ENCODE measurements at regions not wholly inside any gene's neighbourhood (a gene's known extent, or its start where the extent isn't known, plus 50 kb on each side); places are given as distances from the start of the nearest gene placed in this dataset.

DNA sequence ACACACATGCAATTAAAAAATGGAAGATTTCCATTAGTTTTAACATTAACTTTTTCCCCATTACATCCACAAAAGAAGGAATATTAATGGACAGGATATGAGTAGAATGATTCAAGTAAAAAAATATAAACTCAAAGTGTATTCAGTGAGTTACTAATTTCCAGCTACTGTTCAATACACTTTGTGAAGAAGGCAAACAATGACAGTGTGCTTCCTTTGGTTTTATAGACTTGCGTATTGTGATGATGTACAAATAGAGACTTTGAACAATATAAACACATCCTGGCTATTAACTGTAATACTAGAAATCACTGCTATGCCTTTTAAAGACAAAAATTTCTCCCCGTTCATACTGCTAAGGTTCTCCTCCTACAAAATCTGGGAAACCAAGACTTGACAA lies 171.4 kb downstream of the ASB9 start:
- Histone ChIP-seq H3K9me3 (ENCODE audit: low read length) (no peaks in the 10 kb centered on the region), H3K79me2 (ENCODE audit: insufficient read depth, low read length) (no peaks in the 10 kb centered on the region), H2AFZ (ENCODE audit: low read length) (no peak overlapping the region), H3K4me1 (ENCODE audit: insufficient read depth, low read length) (no peaks in the 10 kb centered on the region), H4K20me1 (ENCODE audit: insufficient read depth, low read length) (no peaks in the 10 kb centered on the region), H3K27ac (ENCODE audit: extremely low read length, insufficient read depth, low read length) (no peak overlapping the region), H3K4me3 (replicated peaks in 1 of 3; ENCODE audit: insufficient read depth in 1 of 3, low read depth in 2 of 3, low read length in 3 of 3) (no peak overlapping the region), H3K27me3 (ENCODE audit: control insufficient read depth in 1 of 2, insufficient read depth in 2 of 2, low read length in 2 of 2) (no peaks in the 10 kb centered on the region), H3K4me2 (ENCODE audit: low read depth, low read length) (no peak overlapping the region), H3K36me3 (replicated peaks in 1 of 2; ENCODE audit: control insufficient read depth in 1 of 2, insufficient read depth in 2 of 2, low read length in 2 of 2) (no peaks in the 10 kb centered on the region), H3K9ac (ENCODE audit: insufficient read depth, low read depth, low read length) (no peak overlapping the region)
- TF ChIP-seq KLF9 (CRISPR knock-in tag; IDR thresholded peaks at IDR 0.05; ENCODE audit: low read depth) (no peak), ZNF264 (CRISPR knock-in tag; IDR thresholded peaks at IDR 0.05) (no peak), CREB1 (IDR thresholded peaks at IDR 0.05) (no peak), CREB1 (CRISPR knock-in tag; IDR thresholded peaks at IDR 0.05) (no peak), ZMYM3 (CRISPR knock-in tag; IDR thresholded peaks at IDR 0.05) (no peak), ZNF251 (CRISPR knock-in tag; IDR thresholded peaks at IDR 0.05) (no peak), CBFB (CRISPR knock-in tag; IDR thresholded peaks at IDR 0.05) (no peak), ZNF652 (CRISPR knock-in tag; IDR thresholded peaks at IDR 0.05; ENCODE audit: borderline replicate concordance, low read depth) (no peak), MBD4 (IDR thresholded peaks at IDR 0.05; ENCODE audit: borderline replicate concordance, low read length) (no peak), ZSCAN25 (CRISPR knock-in tag; IDR thresholded peaks at IDR 0.05) (no peak), KLF6 (CRISPR knock-in tag; IDR thresholded peaks at IDR 0.05) (no peak), ZNF501 (CRISPR knock-in tag; IDR thresholded peaks at IDR 0.05) (no peak), RBM39 (IDR thresholded peaks at IDR 0.05; ENCODE audit: low read depth, low read length, poor library complexity, severe bottlenecking) (no peak), ZFYVE20 (CRISPR knock-in tag; IDR thresholded peaks at IDR 0.05; ENCODE audit: borderline replicate concordance, low read depth) (no peak), PAF1 (CRISPR knock-in tag; IDR thresholded peaks at IDR 0.05) (no peak)
- TF ChIP-seq, protein P1, sequence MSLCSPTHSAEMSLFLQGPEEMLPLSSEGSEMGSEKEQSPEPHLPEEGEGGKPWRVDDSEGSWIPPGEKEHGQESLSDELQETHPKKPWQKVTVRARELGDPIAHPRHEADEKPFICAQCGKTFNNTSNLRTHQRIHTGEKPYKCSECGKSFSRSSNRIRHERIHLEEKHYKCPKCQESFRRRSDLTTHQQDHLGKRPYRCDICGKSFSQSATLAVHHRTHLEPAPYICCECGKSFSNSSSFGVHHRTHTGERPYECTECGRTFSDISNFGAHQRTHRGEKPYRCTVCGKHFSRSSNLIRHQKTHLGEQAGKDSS (CRISPR knock-in tag; IDR thresholded peaks at IDR 0.05; ENCODE audit: borderline replicate concordance, low read depth), result no peak
- TF ChIP-seq, protein P2, sequence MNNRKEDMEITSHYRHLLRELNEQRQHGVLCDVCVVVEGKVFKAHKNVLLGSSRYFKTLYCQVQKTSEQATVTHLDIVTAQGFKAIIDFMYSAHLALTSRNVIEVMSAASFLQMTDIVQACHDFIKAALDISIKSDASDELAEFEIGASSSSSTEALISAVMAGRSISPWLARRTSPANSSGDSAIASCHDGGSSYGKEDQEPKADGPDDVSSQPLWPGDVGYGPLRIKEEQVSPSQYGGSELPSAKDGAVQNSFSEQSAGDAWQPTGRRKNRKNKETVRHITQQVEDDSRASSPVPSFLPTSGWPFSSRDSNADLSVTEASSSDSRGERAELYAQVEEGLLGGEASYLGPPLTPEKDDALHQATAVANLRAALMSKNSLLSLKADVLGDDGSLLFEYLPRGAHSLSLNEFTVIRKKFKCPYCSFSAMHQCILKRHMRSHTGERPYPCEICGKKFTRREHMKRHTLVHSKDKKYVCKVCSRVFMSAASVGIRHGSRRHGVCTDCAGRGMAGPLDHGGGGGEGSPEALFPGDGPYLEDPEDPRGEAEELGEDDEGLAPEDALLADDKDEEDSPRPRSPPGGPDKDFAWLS (CRISPR knock-in tag; IDR thresholded peaks at IDR 0.05; ENCODE audit: borderline replicate concordance), result no peak
- TF ChIP-seq, protein P3, sequence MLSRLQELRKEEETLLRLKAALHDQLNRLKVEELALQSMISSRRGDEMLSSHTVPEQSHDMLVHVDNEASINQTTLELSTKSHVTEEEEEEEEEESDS (CRISPR knock-in tag; IDR thresholded peaks at IDR 0.05; ENCODE audit: borderline replicate concordance), result no peak
- TF ChIP-seq, protein P4, sequence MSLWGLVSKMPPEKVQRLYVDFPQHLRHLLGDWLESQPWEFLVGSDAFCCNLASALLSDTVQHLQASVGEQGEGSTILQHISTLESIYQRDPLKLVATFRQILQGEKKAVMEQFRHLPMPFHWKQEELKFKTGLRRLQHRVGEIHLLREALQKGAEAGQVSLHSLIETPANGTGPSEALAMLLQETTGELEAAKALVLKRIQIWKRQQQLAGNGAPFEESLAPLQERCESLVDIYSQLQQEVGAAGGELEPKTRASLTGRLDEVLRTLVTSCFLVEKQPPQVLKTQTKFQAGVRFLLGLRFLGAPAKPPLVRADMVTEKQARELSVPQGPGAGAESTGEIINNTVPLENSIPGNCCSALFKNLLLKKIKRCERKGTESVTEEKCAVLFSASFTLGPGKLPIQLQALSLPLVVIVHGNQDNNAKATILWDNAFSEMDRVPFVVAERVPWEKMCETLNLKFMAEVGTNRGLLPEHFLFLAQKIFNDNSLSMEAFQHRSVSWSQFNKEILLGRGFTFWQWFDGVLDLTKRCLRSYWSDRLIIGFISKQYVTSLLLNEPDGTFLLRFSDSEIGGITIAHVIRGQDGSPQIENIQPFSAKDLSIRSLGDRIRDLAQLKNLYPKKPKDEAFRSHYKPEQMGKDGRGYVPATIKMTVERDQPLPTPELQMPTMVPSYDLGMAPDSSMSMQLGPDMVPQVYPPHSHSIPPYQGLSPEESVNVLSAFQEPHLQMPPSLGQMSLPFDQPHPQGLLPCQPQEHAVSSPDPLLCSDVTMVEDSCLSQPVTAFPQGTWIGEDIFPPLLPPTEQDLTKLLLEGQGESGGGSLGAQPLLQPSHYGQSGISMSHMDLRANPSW (CRISPR knock-in tag; IDR thresholded peaks at IDR 0.05; ENCODE audit: borderline replicate concordance), result no peak
- TF ChIP-seq, protein P5, sequence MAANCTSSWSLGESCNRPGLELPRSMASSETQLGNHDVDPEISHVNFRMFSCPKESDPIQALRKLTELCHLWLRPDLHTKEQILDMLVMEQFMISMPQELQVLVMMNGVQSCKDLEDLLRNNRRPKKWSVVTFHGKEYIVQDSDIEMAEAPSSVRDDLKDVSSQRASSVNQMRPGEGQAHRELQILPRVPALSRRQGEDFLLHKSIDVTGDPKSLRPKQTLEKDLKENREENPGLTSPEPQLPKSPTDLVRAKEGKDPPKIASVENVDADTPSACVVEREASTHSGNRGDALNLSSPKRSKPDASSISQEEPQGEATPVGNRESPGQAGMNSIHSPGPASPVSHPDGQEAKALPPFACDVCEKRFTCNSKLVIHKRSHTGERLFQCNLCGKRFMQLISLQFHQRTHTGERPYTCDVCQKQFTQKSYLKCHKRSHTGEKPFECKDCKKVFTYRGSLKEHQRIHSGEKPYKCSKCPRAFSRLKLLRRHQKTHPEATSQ (CRISPR knock-in tag; IDR thresholded peaks at IDR 0.05; ENCODE audit: borderline replicate concordance), result no peak
- intact Hi-C loops (cut with micrococcal nuclease; ENCODE audit: unreplicated experiment), result no loop called here
- DNase-seq (ENCODE audit: low spot score) (no peak), ATAC-seq (no peak), FAIRE-seq (no peak)
- WGBS (ENCODE audit: low lambda C conversion rate), result 5% methylated on average over 2 of the region's 2 CpGs
- ChIA-PET POLR2A (no interaction called here), CTCF (ENCODE audit: low intra/inter-chr PET ratio, low total read pairs) (no interaction called here)
- in situ Hi-C loops (cut with HindIII; ENCODE audit: extremely low pct_ligation_motif_present, low pct_unique_long_range_greater_than_20kb), result no loop called here
- no TSS peak for BruUV-seq (replicated peaks)

Data from HepG2 (cell line).